Liver (tissue), 3 donors: ENCODE measurements at regions not wholly inside any gene's neighbourhood (a gene's known extent, or its start where the extent isn't known, plus 50 kb on each side); places are given as distances from the start of the nearest gene placed in this dataset.

ENCODE experiments used
- CTCF ChIP-seq: fragments of 150-350 bp; IDR thresholded peaks from 2 replicates; pipeline ENCODE4 v1.5.1; 2017; ENCODE audit warnings: improper control_type of control experiment, low read depth, low read length; ENCODE audit not compliant: missing input control
- HNF4A ChIP-seq, 2 donors: conservative IDR thresholded peaks; 2 replicates each; pipeline ENCODE4 v1.6.1; 2016; ENCODE audit warnings: antibody characterized with exemption in 2 of 2, mild to moderate bottlenecking in 2 of 2
- JUND ChIP-seq, 2 donors: IDR thresholded peaks; 2 replicates each; pipeline ENCODE4 v1.6.1; 2016; ENCODE audit warnings: antibody characterized with exemption in 2 of 2
- RAD21 ChIP-seq, 2 donors: IDR thresholded peaks; 2 replicates each; pipeline ENCODE4 v1.6.1; 2016; ENCODE audit warnings: antibody characterized with exemption in 2 of 2, mild to moderate bottlenecking in 2 of 2
- REST ChIP-seq: IDR thresholded peaks from 2 replicates; pipeline ENCODE4 v1.6.1; 2016; ENCODE audit warnings: antibody characterized with exemption, mild to moderate bottlenecking
- RXRA ChIP-seq, 2 donors: IDR thresholded peaks; 2 replicates each; pipeline ENCODE4 v1.6.1; 2017 to 2018; ENCODE audit warnings: antibody characterized with exemption in 2 of 2, mild to moderate bottlenecking in 1 of 2
- TAF1 ChIP-seq: conservative IDR thresholded peaks from 2 replicates; pipeline ENCODE4 v1.6.1; 2016; ENCODE audit warnings: antibody characterized with exemption, mild to moderate bottlenecking
- YY1 ChIP-seq: IDR thresholded peaks from 2 replicates; pipeline ENCODE4 v1.6.1; 2016; ENCODE audit warnings: antibody characterized with exemption, mild to moderate bottlenecking
- ZBTB33 ChIP-seq: IDR thresholded peaks from 2 replicates; pipeline ENCODE4 v1.6.1; 2016; ENCODE audit warnings: antibody characterized with exemption
- TF ChIP-seq, protein P1 (sequence below): IDR thresholded peaks from 2 replicates; pipeline ENCODE4 v1.6.1; 2016; ENCODE audit warnings: antibody characterized with exemption
- donor health status: healthy.
- donor health status: healthy.

- TF ChIP-seq CTCF (no peak), TAF1 (no peak), HNF4A (conservative IDR thresholded peaks at IDR 0.05) (no peak), ZBTB33 (no peak), YY1 (no peak), JUND (IDR thresholded peaks at IDR 0.05) (no peak), RXRA (IDR thresholded peaks at IDR 0.05) (no peak), RAD21 (IDR thresholded peaks at IDR 0.05) (no peak), REST (no peak)
- TF ChIP-seq, protein P1, sequence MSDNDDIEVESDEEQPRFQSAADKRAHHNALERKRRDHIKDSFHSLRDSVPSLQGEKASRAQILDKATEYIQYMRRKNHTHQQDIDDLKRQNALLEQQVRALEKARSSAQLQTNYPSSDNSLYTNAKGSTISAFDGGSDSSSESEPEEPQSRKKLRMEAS, result no peak
Observed at GRCh38 chr4:177008071-177008835, 215.5 kb upstream of the VEGFC start.
